Activated naive CD4-positive, alpha-beta T cell treated with anti-CD3 and anti-CD28 coated beads for 36 hours (primary cell): ENCODE measurements at regions not wholly inside any gene's neighbourhood (a gene's known extent, or its start where the extent isn't known, plus 50 kb on each side); places are given as distances from the start of the nearest gene placed in this dataset.
"Not testable (repeated sequence)": the region's sequence is repeated elsewhere in the genome, so short reads cannot be mapped to it uniquely, and the experiment has no call there.

ENCODE experiments used
- CTCF ChIA-PET: fragments of 350-600 bp; sonication (Branson Sonifier 250); formaldehyde crosslinking; loops from one replicate; lab custom pipeline; 2021; ENCODE audit warnings: antibody characterized with exemption; lab: Charles Lee
- DNase-seq: peaks from one replicate; pipeline ENCODE4 v3.0.0-alpha.2; 2020
- H3K27ac Mint-ChIP-seq: one replicate; pipeline ENCODE4 v1.8.0; 2021; ENCODE audit warnings: mild to moderate bottlenecking, mixed read lengths
- H3K27me3 Mint-ChIP-seq: one replicate; pipeline ENCODE4 v1.8.0; 2021; ENCODE audit warnings: low read depth, mixed read lengths
- H3K36me3 Mint-ChIP-seq: one replicate; pipeline ENCODE4 v1.8.0; 2021; ENCODE audit warnings: low read depth, mixed read lengths
- H3K4me1 Mint-ChIP-seq: one replicate; pipeline ENCODE4 v1.8.0; 2021; ENCODE audit warnings: low read depth, mixed read lengths
- H3K4me3 Mint-ChIP-seq: one replicate; pipeline ENCODE4 v1.8.0; 2021; ENCODE audit warnings: mild to moderate bottlenecking, moderate library complexity, mixed read lengths
- H3K9me3 Mint-ChIP-seq: one replicate; pipeline ENCODE4 v1.8.0; 2021; ENCODE audit warnings: mixed read lengths
- intact Hi-C: fragments of 100-400 bp; cut with micrococcal nuclease; formaldehyde crosslinking; loops from one replicate; pipeline ENCODE4 v1.15.1; 2023

DNA sequence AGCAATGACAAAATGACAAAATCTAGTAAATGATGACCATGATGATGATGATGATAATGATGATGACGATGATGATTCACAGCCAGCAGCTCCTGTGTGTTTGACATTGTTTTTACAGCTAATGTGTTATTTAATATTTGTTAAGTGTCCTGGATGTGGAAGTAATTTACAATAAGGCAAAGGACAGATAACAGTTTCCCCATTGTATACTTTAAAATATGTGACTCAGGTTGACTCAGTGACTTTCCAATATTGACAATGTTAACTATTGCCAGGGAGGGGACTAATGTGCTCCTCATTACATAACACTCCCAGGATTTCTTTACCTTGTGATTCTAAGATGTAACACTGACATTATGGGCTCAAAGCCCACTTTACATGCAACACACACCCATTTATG, 602.2 kb downstream of the FBXO15 start:
- DNase-seq, result no peak
- no peaks in the 10 kb centered on the region for H3K4me1 Mint-ChIP-seq

DNA sequence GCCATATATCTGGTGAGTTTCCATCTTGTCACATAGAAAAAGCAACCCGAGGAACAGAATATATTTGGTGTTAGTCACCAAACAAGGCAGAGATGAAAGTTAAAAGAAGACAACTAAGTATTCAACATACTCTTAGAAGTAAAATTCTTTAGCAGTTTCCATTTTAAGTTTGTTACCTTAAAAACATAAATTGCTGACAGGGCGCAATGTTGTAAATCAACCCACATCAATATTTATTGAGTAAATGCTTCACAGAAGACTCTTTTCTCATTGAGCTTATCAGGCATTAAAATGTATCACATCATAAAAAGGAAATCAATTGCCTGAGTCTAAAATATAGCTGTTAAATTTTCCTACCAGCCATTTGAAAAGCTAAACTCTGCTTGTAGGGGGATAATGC, 603.0 kb downstream of the FBXO15 start:
- intact Hi-C loops, result no loop called here
- H3K9me3 Mint-ChIP-seq, result no peaks in the 10 kb centered on the region
- no peak for DNase-seq
- H3K27me3 Mint-ChIP-seq, result no peaks in the 10 kb centered on the region
- no peak overlapping the region for H3K27ac Mint-ChIP-seq
- H3K36me3 Mint-ChIP-seq, result no peaks in the 10 kb centered on the region
- no peaks in the 10 kb centered on the region for H3K4me1 Mint-ChIP-seq
- CTCF ChIA-PET, result no interaction called here
- no peak overlapping the region for H3K4me3 Mint-ChIP-seq

More for the DNA sequence above, 602.2 kb downstream of the FBXO15 start:
- Mint-ChIP-seq H3K36me3 (no peaks in the 10 kb centered on the region), H3K4me3 (no peak overlapping the region), H3K27ac (no peak overlapping the region), H3K9me3 (no peaks in the 10 kb centered on the region), H3K27me3 (no peaks in the 10 kb centered on the region)
- intact Hi-C loops, result no loop called here
- CTCF ChIA-PET, result no interaction called here

DNA sequence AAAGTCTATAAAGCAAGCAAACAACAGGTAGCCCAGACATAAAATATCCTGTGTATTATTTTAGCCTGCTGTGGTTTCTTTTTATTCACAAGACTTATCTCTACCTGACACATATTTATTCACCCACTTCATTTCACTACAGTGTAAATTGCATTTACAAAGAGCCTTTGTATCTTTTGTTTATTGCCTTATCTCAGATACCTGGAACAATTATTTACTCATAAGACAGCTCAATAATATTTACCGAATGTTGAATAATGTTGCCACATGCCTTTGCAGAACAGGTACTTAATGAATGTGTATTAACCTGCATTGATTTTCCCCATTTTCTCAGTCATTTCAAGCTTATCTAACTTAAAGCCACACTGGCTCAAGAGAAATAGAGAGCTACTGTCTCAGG, 603.6 kb downstream of the FBXO15 start:
- CTCF ChIA-PET, result no interaction called here
- Mint-ChIP-seq H3K4me1 (no peaks in the 10 kb centered on the region), H3K4me3 (no peak overlapping the region), H3K9me3 (no peaks in the 10 kb centered on the region), H3K27ac (no peak overlapping the region), H3K27me3 (no peaks in the 10 kb centered on the region), H3K36me3 (no peaks in the 10 kb centered on the region)
- no peak for DNase-seq
- intact Hi-C loops, result no loop called here

DNA sequence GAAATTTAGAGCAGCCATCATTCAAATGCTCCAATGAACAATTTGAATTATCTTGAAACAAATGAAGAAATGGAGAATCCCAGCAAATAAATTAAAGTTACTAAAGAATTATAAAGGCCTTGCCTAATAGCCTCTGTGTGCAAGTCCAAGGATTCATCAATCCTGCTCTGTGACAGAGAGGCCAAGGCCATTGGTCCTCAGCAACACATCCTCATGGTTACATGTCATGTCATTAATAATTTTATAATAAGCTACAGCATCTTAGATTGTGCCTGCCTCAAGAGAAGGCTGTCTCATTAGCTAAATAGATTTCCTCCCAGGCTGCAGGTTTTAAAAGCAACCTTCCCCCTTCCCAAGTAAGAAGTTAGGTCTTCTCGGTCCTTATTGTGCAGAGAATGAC, 611.6 kb downstream of the FBXO15 start:
- Mint-ChIP-seq H3K4me3 (no peak overlapping the region), H3K27me3 (no peaks in the 10 kb centered on the region), H3K36me3 (no peaks in the 10 kb centered on the region), H3K9me3 (no peaks in the 10 kb centered on the region), H3K27ac (no peak overlapping the region), H3K4me1 (no peaks in the 10 kb centered on the region)
- no peak for DNase-seq
- CTCF ChIA-PET, result no interaction called here
- intact Hi-C loops, result no loop called here

DNA sequence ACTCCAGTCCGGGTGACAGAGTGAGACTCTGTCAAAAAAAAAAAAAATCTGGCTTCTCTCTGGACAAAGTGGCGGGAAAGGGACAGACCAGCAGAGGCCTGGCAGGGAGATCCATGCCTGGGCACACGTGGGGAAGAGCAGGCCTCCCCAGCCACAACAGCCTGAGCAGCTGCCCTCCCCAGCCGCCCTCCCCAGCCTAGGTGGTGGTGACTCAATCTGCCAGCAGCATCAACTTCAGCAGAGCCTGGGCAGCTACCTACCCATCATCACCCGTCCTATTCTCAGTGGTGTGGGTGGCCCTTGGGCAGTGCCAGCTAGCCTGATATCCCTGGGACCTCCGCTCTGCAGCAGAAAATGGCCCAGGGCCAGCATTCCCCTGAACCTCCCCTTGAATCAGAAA, 612.4 kb downstream of the FBXO15 start:
- intact Hi-C loops, result no loop called here
- H3K36me3 Mint-ChIP-seq, result no peaks in the 10 kb centered on the region
- no peak for DNase-seq
- no peaks in the 10 kb centered on the region for H3K27me3 Mint-ChIP-seq
- H3K9me3 Mint-ChIP-seq, result no peaks in the 10 kb centered on the region
- H3K4me3 Mint-ChIP-seq, result no peak overlapping the region
- CTCF ChIA-PET, result no interaction called here
- no peak overlapping the region for H3K27ac Mint-ChIP-seq
- H3K4me1 Mint-ChIP-seq, result no peaks in the 10 kb centered on the region

DNA sequence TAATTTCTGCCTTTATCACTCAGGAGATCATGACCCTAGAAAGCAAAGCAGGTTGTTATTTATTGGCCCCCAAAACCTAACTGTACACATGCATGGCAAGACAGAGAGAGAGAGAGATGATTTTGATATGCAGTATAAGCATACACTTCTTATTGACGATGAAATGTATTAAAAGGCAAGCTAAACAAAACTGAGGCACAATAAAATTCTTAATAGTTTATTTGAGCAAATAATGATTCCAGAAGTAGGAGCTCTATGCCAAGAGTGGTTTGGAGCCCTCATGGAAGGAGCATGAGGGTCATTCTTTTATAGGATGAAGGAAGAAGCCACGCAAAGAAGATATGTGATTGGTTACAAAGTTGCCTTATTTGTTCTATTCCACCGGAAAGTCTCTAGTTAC, 616.0 kb downstream of the FBXO15 start:
- no peaks in the 10 kb centered on the region for H3K27me3 Mint-ChIP-seq
- no peaks in the 10 kb centered on the region for H3K4me1 Mint-ChIP-seq
- CTCF ChIA-PET, result no interaction called here
- no peak for DNase-seq
- H3K36me3 Mint-ChIP-seq, result no peaks in the 10 kb centered on the region
- H3K27ac Mint-ChIP-seq, result no peak overlapping the region
- H3K4me3 Mint-ChIP-seq, result no peak overlapping the region
- no peaks in the 10 kb centered on the region for H3K9me3 Mint-ChIP-seq
- intact Hi-C loops, result no loop called here

DNA sequence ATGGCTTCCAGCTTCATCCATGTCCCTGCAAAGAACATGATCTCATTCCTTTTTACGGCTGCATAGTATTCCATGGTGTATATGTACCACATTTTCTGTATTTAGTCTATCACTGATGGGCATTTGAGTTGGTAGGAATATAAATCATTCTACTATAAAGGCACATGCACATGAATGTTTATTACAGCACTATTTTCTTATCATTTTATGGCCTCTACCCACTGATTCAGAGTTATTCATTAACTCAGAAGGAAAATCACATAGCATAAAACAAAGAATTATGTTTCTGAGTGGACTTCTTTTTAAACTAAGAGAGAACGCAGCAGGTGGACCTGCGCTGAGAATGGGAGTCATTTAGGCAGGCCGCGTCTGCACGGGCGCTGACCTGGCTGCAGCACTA, 619.6 kb downstream of the FBXO15 start:
- intact Hi-C loops, result no loop called here
- Mint-ChIP-seq H3K27me3 (no peaks in the 10 kb centered on the region), H3K36me3 (no peaks in the 10 kb centered on the region), H3K27ac (no peak overlapping the region), H3K4me3 (no peak overlapping the region), H3K9me3 (peaks cover 1% of the 10 kb centered on the region), H3K4me1 (no peaks in the 10 kb centered on the region)
- no peak for DNase-seq
- CTCF ChIA-PET, result no interaction called here

DNA sequence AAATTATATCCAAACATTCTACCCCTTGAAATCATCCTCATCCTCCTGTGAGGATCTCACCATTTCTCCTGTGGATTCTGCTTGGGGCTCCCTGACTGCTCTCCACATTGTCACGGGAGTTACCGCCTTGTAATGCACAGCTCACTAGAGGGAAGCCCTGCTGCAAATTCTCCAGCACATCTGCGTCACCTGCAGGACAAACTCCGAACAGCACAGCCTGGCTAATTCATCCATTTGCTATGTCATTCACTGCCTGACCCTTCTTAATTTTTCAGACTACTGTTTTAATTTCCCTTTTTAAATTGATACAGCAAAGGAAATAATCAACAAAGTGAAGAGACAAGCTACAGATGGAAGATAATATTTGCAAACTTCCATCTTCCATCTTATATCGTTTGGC, 627.4 kb downstream of the FBXO15 start:
- CTCF ChIA-PET, result no interaction called here
- intact Hi-C loops, result no loop called here
- H3K27me3 Mint-ChIP-seq, result no peaks in the 10 kb centered on the region
- no peaks in the 10 kb centered on the region for H3K36me3 Mint-ChIP-seq
- no peak overlapping the region for H3K4me3 Mint-ChIP-seq
- H3K27ac Mint-ChIP-seq, result no peak overlapping the region
- DNase-seq, result no peak
- peaks cover 1% of the 10 kb centered on the region for H3K9me3 Mint-ChIP-seq
- H3K4me1 Mint-ChIP-seq, result no peaks in the 10 kb centered on the region

DNA sequence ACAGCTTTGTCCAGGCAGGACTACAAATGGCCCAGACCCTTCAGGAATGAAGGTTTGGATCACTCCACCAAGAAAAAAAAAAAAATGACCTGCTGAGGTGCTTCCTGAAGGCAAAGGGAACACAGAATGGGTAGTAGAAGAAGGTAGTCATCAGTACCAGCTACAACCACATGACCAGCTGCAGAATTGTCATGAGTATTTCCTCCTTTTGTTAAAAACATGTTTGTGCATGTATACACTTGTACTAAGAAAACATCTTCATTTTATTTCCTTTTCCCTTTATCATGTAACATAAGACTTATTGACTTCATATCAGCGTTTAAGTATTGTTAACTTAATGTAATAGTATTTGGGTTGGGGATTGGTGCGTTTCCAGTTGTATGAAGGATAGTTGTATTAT, 631.6 kb downstream of the FBXO15 start:
- H3K9me3 Mint-ChIP-seq, DNase-seq, H3K27me3 Mint-ChIP-seq, CTCF ChIA-PET, H3K4me3 Mint-ChIP-seq, H3K4me1 Mint-ChIP-seq, H3K27ac Mint-ChIP-seq, H3K36me3 Mint-ChIP-seq, intact Hi-C loops: not testable (repeated sequence)

DNA sequence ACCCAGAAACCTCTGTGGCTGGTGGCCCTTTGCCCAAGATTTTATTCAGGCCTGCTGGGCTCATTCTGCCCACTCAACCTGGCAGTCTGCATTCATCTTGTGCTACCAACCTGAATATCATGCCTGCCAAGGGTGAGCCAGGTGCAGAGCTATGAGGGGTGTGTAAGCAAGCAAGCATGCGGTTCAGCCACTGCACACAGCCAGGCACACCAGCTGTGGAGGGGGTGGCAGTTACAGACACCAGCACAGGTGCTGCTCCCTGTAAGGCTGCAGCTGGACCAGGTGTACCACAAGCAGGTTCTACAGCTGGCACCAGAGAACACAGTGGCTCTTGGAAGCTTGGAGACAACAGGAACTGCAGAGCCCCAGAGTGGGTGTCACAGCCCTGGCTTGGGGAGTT, 633.2 kb downstream of the FBXO15 start:
- no peak overlapping the region for H3K27ac Mint-ChIP-seq
- intact Hi-C loops, result no loop called here
- no peaks in the 10 kb centered on the region for H3K27me3 Mint-ChIP-seq
- no peaks in the 10 kb centered on the region for H3K36me3 Mint-ChIP-seq
- H3K4me3 Mint-ChIP-seq, result no peak overlapping the region
- CTCF ChIA-PET, result no interaction called here
- peaks cover 1% of the 10 kb centered on the region for H3K9me3 Mint-ChIP-seq
- H3K4me1 Mint-ChIP-seq, result no peaks in the 10 kb centered on the region
- no peak for DNase-seq

DNA sequence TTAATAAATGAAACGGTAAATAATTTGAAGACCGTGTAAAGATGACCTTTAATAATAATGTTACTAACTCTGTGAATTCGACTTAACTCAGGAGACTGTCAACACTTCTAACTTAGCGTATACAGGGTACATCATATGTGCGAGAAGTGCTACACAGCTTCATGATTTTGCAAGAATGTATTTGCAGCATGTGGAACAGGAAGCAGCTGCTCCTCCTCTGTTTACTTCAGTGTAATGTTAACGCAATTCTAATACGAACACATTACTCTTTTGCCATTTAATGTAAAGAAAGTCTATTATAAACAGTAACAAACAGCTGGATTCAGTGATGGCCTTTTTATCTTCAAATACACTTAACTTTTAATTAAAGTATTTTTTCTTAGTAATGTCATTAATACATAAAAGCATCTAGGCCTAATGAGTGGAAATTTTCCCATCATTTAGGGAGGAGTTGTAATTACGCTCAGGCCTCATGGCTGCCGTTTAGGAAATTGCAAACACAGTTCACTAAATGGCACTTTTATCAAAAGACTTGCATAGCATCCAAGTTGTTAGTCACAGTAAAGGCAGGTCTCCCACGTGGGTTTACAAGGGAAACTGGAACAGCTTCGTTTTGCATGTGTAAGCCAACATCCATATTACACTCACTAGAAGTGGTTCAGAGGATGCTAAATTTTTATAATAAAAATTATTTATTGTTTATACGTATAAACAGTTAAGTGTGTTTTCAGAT, 635.7 kb downstream of the FBXO15 start:
- no peaks in the 10 kb centered on the region for H3K4me1 Mint-ChIP-seq
- no peaks in the 10 kb centered on the region for H3K27me3 Mint-ChIP-seq
- H3K36me3 Mint-ChIP-seq, result no peaks in the 10 kb centered on the region
- H3K27ac Mint-ChIP-seq, result no peak overlapping the region
- intact Hi-C loops, result no loop called here
- no peak overlapping the region for H3K4me3 Mint-ChIP-seq
- CTCF ChIA-PET, result no interaction called here
- DNase-seq, result no peak
- peaks cover 1% of the 10 kb centered on the region for H3K9me3 Mint-ChIP-seq

DNA sequence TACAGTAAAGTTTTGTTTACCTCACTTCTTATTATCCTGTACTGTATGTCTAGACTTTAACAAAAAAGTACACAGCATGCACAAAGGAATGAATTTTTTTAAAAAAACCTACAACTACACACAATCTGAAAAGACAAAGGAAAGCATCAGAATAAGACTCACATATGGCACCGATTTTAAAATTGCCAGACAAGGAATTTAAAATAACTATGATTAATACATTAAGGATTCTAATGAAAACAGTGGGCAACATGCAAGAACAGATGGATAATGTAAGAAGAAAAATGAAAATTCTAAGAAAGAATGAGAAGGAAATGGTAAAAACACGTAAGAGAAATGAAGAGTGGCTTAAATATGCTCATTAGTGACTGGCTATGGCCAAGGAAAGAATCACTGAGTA, 638.2 kb downstream of the FBXO15 start:
- Mint-ChIP-seq H3K27me3 (no peaks in the 10 kb centered on the region), H3K36me3 (no peaks in the 10 kb centered on the region), H3K4me1 (no peaks in the 10 kb centered on the region), H3K27ac (no peak overlapping the region), H3K9me3 (no peaks in the 10 kb centered on the region), H3K4me3 (no peak overlapping the region)
- intact Hi-C loops, result no loop called here
- DNase-seq, result no peak
- CTCF ChIA-PET, result no interaction called here

DNA sequence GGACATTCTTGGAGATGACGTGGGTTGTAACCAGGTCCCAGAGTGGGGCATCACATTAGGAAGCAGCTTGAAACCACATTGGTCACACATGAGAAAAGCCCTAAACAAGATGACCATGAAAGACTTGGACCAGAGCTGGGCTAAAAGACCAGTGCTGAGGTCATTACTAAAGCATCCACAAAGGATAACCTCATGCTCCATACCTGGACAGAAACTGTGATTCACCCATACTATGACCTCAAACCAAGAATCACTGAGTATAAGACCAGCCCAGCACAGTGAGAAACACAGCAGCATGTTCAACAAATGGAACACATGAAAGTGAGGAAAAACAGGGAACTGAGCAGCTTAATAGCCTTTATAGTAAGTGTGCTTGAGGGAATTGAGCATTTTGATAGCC, 635.5 kb upstream of the NETO1 start:
- intact Hi-C loops, result no loop called here
- Mint-ChIP-seq H3K4me3 (no peak overlapping the region), H3K4me1 (no peaks in the 10 kb centered on the region), H3K36me3 (no peaks in the 10 kb centered on the region), H3K9me3 (no peaks in the 10 kb centered on the region), H3K27ac (no peak overlapping the region), H3K27me3 (no peaks in the 10 kb centered on the region)
- no peak for DNase-seq
- CTCF ChIA-PET, result no interaction called here
